BE2C (cell line): ENCODE measurements at regions not wholly inside any gene's neighbourhood (a gene's known extent, or its start where the extent isn't known, plus 50 kb on each side); places are given as distances from the start of the nearest gene placed in this dataset.

Source experiments
- DNase-seq: peaks from one replicate; pipeline ENCODE4 v3.0.0-alpha.2; 2020
- H3K27me3 ChIP-seq: fragments of 250-450 bp; sonication (Bioruptor Pico); 2 replicates; pipeline ENCODE4 v1.5.1; 2020; ENCODE audit warnings: mild to moderate bottlenecking
- H3K36me3 ChIP-seq: fragments of 250-450 bp; sonication (Bioruptor Pico); 2 replicates; pipeline ENCODE4 v1.5.1; 2020; ENCODE audit warnings: mild to moderate bottlenecking
- H3K4me1 ChIP-seq: fragments of 250-450 bp; sonication (Bioruptor Pico); 2 replicates; pipeline ENCODE4 v1.5.1; 2020
- H3K4me3 ChIP-seq: 2 replicates; pipeline ENCODE4 v1.5.1; 2011; ENCODE audit warnings: low read depth, low read length
- H3K9me3 ChIP-seq: fragments of 250-450 bp; sonication (Bioruptor Pico); 2 replicates; pipeline ENCODE4 v1.5.1; 2020
- TF ChIP-seq, protein P1 (sequence below): IDR thresholded peaks from 2 replicates; pipeline ENCODE4 v1.5.1; 2012; ENCODE audit warnings: mild to moderate bottlenecking, low read depth, low read length

DNA sequence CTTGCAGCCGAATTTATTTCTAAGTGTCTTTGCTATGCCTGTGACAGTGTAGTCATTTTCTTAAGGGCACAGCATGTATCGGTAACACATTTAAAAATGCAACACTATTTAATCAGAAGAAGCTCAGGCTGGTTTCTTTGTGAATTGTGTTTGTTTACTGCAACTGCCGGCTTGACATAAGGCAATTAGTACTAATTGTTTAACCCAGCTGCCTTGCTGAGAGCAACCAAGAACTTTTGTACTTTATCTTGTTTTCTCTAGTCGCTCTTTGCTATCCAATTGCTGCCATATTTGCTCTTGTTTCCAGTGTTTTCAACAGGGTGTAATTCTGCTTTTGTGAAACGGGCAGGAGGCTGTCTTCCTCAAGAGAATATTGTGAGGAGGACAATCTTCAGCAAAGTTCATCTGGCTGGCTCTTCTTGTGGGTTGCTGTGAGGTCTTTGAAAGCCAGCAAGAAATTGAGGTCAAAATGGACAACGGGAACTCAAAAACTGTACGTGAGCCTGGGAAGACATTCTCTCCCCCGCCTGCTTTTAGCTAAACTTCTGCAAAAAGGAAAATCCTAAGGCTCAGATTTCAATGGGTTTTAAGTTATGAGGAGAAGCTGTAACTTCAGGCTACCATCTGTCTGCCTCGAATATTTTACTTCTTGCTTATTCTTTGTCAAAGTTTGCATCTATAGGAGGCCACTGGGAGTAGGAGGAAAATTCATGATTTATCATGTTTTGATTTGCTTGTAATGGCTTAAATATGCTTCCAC, 75.8 kb upstream of the TSHZ3 start:
- no peaks in the 10 kb centered on the region for H3K9me3 ChIP-seq
- H3K36me3 ChIP-seq: no peaks in the 10 kb centered on the region
- TF ChIP-seq, protein P1, sequence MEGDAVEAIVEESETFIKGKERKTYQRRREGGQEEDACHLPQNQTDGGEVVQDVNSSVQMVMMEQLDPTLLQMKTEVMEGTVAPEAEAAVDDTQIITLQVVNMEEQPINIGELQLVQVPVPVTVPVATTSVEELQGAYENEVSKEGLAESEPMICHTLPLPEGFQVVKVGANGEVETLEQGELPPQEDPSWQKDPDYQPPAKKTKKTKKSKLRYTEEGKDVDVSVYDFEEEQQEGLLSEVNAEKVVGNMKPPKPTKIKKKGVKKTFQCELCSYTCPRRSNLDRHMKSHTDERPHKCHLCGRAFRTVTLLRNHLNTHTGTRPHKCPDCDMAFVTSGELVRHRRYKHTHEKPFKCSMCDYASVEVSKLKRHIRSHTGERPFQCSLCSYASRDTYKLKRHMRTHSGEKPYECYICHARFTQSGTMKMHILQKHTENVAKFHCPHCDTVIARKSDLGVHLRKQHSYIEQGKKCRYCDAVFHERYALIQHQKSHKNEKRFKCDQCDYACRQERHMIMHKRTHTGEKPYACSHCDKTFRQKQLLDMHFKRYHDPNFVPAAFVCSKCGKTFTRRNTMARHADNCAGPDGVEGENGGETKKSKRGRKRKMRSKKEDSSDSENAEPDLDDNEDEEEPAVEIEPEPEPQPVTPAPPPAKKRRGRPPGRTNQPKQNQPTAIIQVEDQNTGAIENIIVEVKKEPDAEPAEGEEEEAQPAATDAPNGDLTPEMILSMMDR: no peak
- no peaks in the 10 kb centered on the region; the same call in 1 of the 2 replicates for H3K27me3 ChIP-seq
- no peak for DNase-seq
- H3K4me1 ChIP-seq: no peaks in the 10 kb centered on the region
- no peak overlapping the region for H3K4me3 ChIP-seq

DNA sequence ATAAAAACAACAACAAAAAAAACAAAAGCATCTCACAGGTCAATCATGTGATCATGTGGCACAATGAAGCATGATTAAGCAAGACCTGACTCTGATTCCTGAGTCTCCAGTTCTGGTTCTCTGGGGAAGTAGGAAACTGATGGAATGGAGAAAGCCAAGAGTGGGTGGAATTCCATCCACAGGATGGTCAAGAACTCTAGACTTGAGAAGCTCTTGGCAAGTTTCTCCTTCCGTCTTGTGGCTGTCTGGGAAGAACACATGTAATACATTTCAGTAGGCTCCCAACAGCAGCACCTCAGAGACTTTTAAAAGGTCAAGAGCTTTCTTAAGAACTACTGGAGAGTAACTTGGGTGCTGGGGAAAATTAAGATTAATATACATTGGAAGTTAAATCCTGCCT, 78.6 kb upstream of the TSHZ3 start:
- Histone ChIP-seq H3K9me3 (no peaks in the 10 kb centered on the region), H3K36me3 (no peaks in the 10 kb centered on the region), H3K4me3 (no peak overlapping the region), H3K27me3 (no peaks in the 10 kb centered on the region), H3K4me1 (no peaks in the 10 kb centered on the region)
- TF ChIP-seq, protein P1: no peak
- no peak for DNase-seq

DNA sequence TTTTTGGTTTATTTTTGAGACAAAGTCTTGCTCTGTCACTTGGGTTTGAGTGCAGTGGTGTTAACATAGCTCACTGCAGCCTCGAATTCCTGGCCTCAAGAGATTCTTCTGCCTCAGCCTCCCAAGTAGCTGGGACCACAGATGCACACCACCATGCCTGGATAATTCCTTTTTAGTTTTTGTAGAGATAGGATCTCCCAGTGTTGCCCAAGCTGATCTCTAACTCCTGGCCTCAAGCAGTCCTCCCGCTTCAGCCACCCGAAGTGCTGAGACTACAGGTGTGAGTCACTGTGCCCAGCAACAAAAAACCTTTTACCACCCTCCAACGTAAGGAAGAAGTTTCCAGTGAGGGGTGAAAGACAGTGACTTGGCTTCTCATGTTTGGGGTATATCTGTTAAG, 81.1 kb upstream of the TSHZ3 start:
- Histone ChIP-seq H3K4me3 (no peak overlapping the region), H3K9me3 (no peaks in the 10 kb centered on the region), H3K36me3 (no peaks in the 10 kb centered on the region), H3K4me1 (no peaks in the 10 kb centered on the region), H3K27me3 (no peaks in the 10 kb centered on the region)
- TF ChIP-seq, protein P1: no peak
- no peak for DNase-seq

DNA sequence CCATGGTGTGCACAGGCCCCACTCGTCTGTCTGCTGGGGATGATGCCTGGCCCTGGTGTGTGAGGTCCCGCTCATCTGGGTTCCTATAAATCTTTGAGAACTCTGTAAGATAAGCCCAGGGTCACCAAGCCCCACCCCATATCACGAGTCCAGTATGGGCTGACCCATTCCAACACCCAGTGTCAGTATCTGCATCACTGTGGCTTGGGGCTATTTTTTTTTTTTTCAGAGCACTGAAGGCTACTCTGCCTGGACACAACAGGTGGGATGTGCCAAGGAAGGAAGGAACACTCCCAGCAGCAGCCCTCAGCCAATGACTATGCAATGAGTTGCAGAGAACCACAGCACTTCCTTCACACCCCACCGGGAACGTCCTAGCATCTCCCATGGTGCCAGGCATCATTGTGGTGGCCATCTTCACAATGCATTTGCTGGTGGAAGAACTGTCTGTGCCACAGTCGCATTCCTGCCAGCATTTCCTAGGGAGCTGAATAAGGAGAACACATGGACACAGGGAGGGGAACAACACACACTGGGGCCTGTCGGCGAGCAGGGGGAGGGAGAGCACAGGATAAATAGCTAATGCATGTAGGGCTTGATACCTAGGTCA, 83.1 kb upstream of the TSHZ3 start:
- no peak overlapping the region for H3K4me3 ChIP-seq
- TF ChIP-seq, protein P1: no peak
- no peaks in the 10 kb centered on the region for H3K27me3 ChIP-seq
- no peaks in the 10 kb centered on the region for H3K36me3 ChIP-seq
- no peak for DNase-seq
- H3K4me1 ChIP-seq: no peaks in the 10 kb centered on the region
- no peaks in the 10 kb centered on the region for H3K9me3 ChIP-seq

DNA sequence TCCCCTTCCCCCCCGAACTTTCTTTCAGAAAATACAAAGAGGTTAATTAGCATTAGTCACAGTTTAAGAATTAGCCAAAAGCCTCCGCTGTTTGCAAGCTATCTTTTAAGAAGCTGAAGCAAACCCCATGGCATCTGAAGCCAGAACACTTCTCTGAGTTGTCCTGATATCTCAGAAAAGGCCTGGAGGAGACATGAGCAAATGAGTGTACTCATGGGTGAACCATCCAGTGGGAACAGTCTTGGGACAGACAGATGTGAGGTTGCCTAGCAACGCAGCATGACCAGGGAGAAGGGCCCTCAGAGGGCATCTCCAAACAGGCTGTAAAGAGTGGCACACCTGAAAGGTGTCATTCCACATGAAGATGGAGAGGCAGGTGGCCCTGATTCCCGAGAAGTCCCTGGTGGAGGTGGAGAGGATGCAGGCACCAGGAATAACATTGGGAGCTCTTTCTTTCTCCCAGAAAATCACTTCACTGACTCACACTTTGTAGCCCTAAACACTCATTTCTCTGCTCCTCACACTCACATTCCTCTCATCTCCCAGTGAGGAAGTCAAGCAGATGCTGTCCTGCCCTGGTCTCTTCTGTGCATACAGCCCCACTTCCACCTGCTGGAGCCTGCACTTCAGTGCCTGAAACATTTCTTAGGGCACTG, 87.0 kb upstream of the TSHZ3 start:
- Histone ChIP-seq H3K4me3 (no peak overlapping the region), H3K4me1 (no peaks in the 10 kb centered on the region), H3K36me3 (no peaks in the 10 kb centered on the region), H3K27me3 (no peaks in the 10 kb centered on the region), H3K9me3 (no peaks in the 10 kb centered on the region)
- DNase-seq: no peak
- TF ChIP-seq, protein P1: no peak
